Activated CD4-positive, alpha-beta T cell treated with anti-CD3 and anti-CD28 coated beads, Interleukin-2, amount 10 ng/mL, durations not matched to agents 24 days and 14 days (primary cell): ENCODE measurements at regions not wholly inside any gene's neighbourhood (a gene's known extent, or its start where the extent isn't known, plus 50 kb on each side); places are given as distances from the start of the nearest gene placed in this dataset.
A peak's percentile ranks its signal among the peaks of the same experiment; 100 is the strongest.
"Not testable (repeated sequence)": the region's sequence is repeated elsewhere in the genome, so short reads cannot be mapped to it uniquely, and the experiment has no call there.

Experiments
- DNase-seq: peaks from one replicate; pipeline ENCODE4 v3.0.0; 2022
- H3K27ac Mint-ChIP-seq: one replicate; pipeline ENCODE4 v1.8.0; 2022; ENCODE audit warnings: mild to moderate bottlenecking, mixed read lengths
- H3K27me3 Mint-ChIP-seq: one replicate; pipeline ENCODE4 v1.8.0; 2022; ENCODE audit warnings: mixed read lengths
- H3K36me3 Mint-ChIP-seq: one replicate; pipeline ENCODE4 v1.8.0; 2022; ENCODE audit warnings: low read depth, mild to moderate bottlenecking, mixed read lengths
- H3K4me1 Mint-ChIP-seq: one replicate; pipeline ENCODE4 v1.8.0; 2021; ENCODE audit warnings: mixed read lengths
- H3K4me3 Mint-ChIP-seq: one replicate; pipeline ENCODE4 v1.8.0; 2022; ENCODE audit warnings: mild to moderate bottlenecking, moderate library complexity, mixed read lengths
- H3K9me3 Mint-ChIP-seq: one replicate; pipeline ENCODE4 v1.8.0; 2021; ENCODE audit warnings: mixed read lengths
- intact Hi-C: fragments of 100-400 bp; cut with micrococcal nuclease; formaldehyde crosslinking; loops from one replicate; pipeline ENCODE4 v1.15.1; 2023

DNA sequence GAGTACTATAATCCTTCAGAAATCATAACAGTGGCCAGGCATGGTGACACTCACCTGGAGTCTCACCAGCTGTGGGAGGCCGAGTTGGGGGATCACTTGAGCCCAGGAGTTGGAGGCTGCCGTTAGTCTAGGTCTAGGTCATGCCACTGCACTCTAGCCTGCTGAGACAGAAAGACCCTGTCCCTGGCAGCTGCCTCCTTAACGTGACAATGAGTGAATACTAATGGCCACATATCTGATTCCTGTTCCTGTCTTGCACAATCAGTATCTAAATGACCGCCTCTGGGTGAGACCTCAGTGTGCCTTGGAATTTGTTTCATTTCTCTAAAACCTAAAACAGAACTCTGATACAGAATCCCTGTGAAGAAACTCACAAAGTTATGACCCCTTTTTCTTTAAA lies 131.0 kb upstream of the DAB2 start:
- peaks cover 12% of the 10 kb centered on the region for H3K27me3 Mint-ChIP-seq
- intact Hi-C loops: no loop called here
- H3K4me1 Mint-ChIP-seq: no peaks in the 10 kb centered on the region
- DNase-seq: no peak
- H3K4me3 Mint-ChIP-seq: no peak overlapping the region
- no peaks in the 10 kb centered on the region for H3K36me3 Mint-ChIP-seq
- no peak overlapping the region for H3K27ac Mint-ChIP-seq
- no peaks in the 10 kb centered on the region for H3K9me3 Mint-ChIP-seq

DNA sequence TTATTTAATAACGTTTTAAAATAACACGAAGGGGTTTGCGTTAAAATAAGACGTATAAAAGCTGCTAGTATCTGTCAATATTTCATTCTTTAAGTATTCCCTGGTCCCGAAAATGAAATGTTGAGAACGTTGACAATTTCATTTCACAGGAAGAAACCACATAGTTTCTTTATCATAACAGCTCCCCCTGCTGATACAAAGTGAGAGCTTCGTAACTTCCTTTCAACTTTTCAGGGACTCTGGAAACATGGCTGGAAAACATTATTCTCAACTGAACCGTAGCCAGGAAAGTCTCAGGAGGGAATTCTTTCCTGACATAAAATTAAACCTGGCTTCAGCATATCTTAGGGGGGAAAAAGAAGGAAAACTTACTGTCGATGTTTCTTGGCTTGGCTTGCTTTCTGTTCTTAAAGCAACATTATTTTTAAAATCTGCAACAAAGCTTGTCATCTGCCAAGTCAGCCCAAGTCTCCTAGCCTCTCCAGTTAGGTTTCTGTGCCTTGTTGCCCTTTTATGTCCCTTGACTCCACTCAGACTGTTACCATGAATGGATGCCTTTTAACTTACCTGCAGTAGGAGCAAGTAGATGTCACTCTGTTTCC lies 122.9 kb upstream of the DAB2 start:
- Mint-ChIP-seq H3K27ac (no peak overlapping the region), H3K9me3 (no peaks in the 10 kb centered on the region), H3K36me3 (no peaks in the 10 kb centered on the region), H3K4me3 (no peak overlapping the region), H3K27me3 (peaks cover 17% of the 10 kb centered on the region), H3K4me1 (peaks cover 2% of the 10 kb centered on the region)
- intact Hi-C loops: loop anchor here (1.0 to 10.0 kb wide), 3 partner anchors 171 to 393 kb away; no protein-coding TSS in a partner anchor
- peak; percentile 73 for DNase-seq

DNA sequence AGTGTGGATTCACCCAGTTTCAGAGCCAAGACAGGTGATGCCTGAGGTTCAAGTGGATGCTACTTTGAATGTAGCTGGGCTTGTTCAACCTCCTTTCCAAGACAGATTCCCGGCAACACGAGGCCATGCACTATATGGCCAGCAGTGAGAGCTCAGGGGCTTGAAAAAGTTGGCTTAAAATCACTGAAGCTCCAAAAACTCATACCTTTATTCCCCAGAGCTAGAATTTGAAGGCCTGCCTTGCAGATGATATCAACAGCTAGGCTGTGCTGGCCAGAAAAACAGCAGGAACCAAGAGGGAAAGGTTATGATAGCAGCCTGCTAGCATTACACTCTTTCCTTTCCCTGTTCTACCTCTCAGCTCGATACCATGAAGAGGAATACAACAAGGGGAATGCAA lies 120.2 kb upstream of the DAB2 start:
- no peak overlapping the region for H3K27ac Mint-ChIP-seq
- H3K27me3 Mint-ChIP-seq: peaks cover 9% of the 10 kb centered on the region
- peaks cover 2% of the 10 kb centered on the region for H3K4me1 Mint-ChIP-seq
- no peaks in the 10 kb centered on the region for H3K9me3 Mint-ChIP-seq
- intact Hi-C loops: loop anchor here (10.0 kb wide), 1 partner anchor 390 kb away; no protein-coding TSS in a partner anchor
- no peak overlapping the region for H3K4me3 Mint-ChIP-seq
- H3K36me3 Mint-ChIP-seq: no peaks in the 10 kb centered on the region
- DNase-seq: no peak

DNA sequence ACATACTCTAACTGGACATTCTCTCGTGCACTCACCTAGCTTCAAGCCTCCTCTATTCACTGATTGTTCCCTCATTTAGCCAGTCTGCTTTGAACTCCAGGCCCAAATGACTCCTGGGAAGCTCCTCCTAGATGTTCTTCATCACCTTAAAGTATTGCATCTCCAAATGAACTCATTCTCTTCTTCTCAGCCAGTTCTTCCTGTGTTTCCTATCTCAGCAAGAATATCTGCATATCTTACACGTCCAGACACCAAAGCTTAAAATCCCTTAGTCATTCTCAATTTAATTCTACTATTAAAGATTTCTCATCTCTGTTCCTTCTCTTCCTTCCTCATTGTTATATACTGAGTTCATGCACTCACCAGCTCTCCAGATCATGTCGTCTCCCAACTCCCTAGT lies 118.6 kb upstream of the DAB2 start:
- intact Hi-C loops: loop anchor here (10.0 kb wide), 1 partner anchor 389 kb away; no protein-coding TSS in a partner anchor
- Mint-ChIP-seq H3K4me3 (no peak overlapping the region), H3K9me3 (no peaks in the 10 kb centered on the region), H3K4me1 (peaks cover 2% of the 10 kb centered on the region), H3K27me3 (peaks cover 9% of the 10 kb centered on the region), H3K27ac (no peak overlapping the region), H3K36me3 (no peaks in the 10 kb centered on the region)
- DNase-seq: no peak

DNA sequence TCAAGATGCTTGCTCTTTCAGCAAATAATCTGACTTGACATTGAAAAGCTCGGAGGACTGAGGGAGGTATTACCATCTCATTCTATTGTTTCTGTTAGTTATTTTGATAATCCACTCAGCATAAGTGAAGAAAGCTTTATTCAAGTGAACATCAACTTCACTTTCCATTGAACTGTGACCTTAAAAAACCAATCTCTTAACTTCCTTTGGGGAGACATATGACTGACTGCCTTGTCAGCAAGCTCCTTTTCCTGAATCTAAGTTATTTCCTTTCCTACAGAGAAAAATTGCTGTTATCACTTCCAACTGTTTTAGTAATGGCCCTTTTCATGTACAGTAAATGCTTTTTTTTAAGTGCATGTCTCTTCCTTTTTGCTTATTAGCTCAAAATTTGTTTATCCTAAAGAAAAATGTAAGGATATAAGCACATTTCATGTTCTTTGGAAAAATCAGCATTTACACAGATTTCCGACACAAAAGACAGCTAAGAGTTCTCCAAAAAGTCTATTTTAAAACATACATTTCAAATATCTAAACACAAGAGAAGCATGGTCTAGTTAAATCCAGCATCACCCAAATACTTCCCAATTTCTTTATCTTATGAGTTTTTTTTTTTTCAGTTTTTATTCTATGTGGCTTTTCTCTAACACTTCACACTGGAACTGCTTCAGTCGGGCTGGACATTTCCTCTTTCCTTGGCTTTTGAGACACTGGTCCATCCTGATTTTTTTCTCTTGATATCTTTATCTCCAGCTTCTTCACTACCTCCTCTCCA lies 117.9 kb upstream of the DAB2 start:
- Mint-ChIP-seq H3K9me3 (no peaks in the 10 kb centered on the region), H3K36me3 (no peaks in the 10 kb centered on the region), H3K27ac (no peak overlapping the region), H3K4me1 (peaks cover 1% of the 10 kb centered on the region), H3K4me3 (no peak overlapping the region), H3K27me3 (peaks cover 11% of the 10 kb centered on the region)
- intact Hi-C loops: loop anchor here (10.0 kb wide), 1 partner anchor 388 kb away; no protein-coding TSS in a partner anchor
- no peak for DNase-seq

DNA sequence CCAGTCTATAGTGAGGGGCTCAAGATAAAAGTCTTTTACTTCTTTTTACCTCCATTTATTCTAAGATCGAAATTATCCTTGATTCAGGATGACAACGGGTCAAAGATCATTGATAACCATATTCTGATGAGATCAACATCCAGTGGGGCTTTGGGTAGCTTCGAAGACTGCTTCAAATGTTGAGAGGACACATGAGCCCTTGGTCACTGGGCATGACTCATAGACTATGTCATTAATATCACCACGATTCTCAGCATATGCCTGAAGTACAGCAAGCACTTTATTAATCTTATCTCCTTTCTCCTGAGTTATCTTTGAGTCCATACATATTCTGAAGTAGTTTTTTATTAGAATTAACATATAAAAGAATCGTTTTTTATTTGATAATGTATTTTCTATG lies 117.1 kb upstream of the DAB2 start:
- no peak for DNase-seq
- Mint-ChIP-seq H3K27me3 (peaks cover 15% of the 10 kb centered on the region), H3K4me3 (no peak overlapping the region), H3K4me1 (no peaks in the 10 kb centered on the region), H3K9me3 (no peaks in the 10 kb centered on the region), H3K27ac (no peak overlapping the region), H3K36me3 (no peaks in the 10 kb centered on the region)
- intact Hi-C loops: loop anchor here (10.0 kb wide), 1 partner anchor 387 kb away; no protein-coding TSS in a partner anchor

DNA sequence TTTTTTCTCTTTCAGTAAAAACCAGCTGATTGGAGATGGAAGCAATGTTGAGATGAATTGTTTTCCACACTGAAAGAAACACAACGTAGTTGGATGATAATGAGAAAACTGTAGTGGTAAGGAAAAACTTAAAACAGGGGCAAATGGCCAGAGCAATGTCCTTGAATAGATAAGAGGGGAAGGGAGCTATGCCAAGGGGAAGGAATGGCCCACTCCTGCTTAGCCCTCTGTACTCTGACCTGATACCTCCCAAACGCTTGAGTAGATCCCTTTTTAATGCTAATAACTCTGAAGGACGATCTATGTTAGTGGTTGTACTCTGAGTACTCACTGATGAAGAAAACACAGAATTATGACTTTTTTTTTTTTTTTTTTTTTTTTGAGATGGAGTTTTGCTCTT lies 114.7 kb upstream of the DAB2 start:
- H3K4me3 Mint-ChIP-seq: no peak overlapping the region

DNA sequence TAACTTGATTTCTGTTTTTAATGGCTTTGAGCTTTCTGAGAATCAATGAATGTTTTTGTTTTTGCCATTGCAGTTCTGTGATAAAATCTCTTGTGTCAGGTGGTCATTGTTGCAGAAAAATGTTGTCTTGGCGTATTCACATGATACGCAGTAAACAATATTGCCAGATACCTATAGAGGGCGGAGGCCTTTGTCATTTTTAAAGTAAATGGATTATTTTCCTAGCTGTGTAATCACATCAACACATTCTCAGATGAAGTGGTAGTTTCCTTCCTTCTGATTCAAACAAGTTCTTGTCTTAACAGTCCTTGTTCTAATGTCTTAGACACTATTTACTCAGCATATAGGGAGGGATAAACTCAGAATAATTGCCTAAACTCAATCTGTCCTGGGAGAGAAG lies 109.9 kb upstream of the DAB2 start:
- Mint-ChIP-seq H3K4me3 (no peak overlapping the region), H3K27me3 (peaks cover 29% of the 10 kb centered on the region), H3K9me3 (no peaks in the 10 kb centered on the region), H3K4me1 (no peaks in the 10 kb centered on the region), H3K27ac (no peak overlapping the region), H3K36me3 (no peaks in the 10 kb centered on the region)
- intact Hi-C loops: no loop called here
- DNase-seq: no peak

More for the DNA sequence above, 114.7 kb upstream of the DAB2 start:
- Mint-ChIP-seq H3K27me3 (peaks cover 9% of the 10 kb centered on the region), H3K9me3 (no peaks in the 10 kb centered on the region), H3K36me3 (no peaks in the 10 kb centered on the region), H3K4me1 (no peaks in the 10 kb centered on the region), H3K27ac (no peak overlapping the region)
- intact Hi-C loops: no loop called here
- DNase-seq: no peak

DNA sequence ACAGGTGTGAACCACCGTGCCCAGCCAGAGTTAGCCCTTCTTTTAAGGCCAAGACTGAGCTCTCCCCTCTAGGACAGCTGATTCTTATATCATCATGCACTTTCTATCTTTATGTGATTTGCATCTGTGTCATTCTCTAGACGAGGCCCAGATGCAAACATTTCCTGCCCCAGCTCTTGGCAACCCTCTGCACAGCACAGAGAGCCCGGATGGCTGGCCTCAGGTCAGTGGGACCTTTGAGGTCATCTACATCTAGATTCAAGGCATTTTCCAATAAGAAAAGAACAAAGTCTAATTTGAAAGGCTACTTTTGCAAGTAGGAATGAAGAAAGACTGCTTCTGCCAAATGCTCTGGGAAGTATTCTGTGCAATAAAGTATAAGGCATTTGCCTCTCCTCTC lies 109.0 kb upstream of the DAB2 start:
- Mint-ChIP-seq H3K9me3 (no peaks in the 10 kb centered on the region), H3K36me3 (no peaks in the 10 kb centered on the region), H3K4me1 (no peaks in the 10 kb centered on the region), H3K27ac (no peak overlapping the region), H3K4me3 (no peak overlapping the region), H3K27me3 (peaks cover 29% of the 10 kb centered on the region)
- intact Hi-C loops: no loop called here
- DNase-seq: no peak

DNA sequence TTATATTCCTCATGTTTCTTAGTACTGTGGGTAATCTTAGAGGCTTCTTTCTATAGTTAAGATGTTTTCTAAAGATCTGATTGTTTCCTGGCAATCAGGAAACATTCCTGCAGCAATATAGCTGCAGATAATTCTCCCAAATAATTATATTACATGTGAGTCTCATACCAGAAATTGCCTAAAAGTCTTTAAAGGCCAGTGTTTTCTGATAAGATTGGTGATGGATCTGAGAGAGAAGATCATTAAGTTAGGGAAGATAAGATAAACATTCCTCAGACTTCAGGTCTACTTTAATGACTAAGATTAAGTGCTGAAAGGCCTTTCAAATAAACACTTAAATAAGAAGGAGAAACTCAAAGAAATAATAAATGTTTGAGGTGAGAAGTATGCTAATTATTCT lies 107.7 kb upstream of the DAB2 start:
- Mint-ChIP-seq H3K4me3 (no peak overlapping the region), H3K36me3 (no peaks in the 10 kb centered on the region), H3K9me3 (no peaks in the 10 kb centered on the region), H3K27ac (no peak overlapping the region), H3K27me3 (peaks cover 29% of the 10 kb centered on the region), H3K4me1 (no peaks in the 10 kb centered on the region)
- intact Hi-C loops: no loop called here
- no peak for DNase-seq

DNA sequence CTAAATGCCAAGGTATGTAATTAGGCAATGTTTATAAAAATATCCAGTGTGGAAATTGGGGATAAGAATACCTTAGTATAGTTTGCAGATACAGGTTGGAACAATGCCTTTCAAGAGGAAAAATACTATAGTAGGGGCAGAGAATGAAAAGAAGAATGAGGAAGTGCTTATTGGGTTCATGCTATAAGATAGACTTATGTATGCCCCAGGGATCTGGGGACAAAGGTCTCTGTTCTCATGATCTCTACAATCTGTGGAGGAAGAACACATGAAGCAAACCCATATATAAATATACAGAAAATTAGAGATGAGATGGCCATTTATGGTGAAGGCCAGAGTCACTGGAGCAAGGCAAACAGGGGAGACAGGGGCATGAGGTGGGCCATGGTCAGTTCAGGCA lies 106.5 kb upstream of the DAB2 start:
- Mint-ChIP-seq H3K36me3 (no peaks in the 10 kb centered on the region), H3K9me3 (no peaks in the 10 kb centered on the region)

DNA sequence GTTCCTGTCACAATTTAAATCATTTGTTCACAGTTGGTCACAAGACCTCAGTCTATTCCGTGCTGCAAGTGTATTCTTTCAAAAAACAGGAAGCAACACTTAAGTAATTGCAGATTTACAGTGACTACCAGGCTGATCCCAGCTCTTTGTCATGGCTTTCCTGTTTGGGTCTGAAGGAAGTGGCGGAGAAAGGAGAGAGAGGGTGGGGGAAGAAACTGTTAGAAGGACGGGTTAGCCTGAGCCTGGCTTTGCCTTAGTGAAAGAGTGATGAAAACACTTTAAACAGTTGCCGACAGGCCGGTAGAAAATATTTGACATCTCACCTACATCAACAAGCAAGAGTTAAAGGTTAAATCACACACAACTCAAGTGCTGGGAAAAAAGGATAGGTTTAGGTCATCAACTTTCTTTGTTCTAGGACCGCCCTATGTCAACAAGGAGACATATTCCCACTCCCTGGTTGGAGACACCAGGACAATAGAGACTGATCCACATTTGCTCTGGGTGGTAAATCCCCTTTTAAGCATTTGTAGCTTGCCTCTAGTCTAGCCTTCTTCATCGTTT lies 102.2 kb upstream of the DAB2 start:
- H3K36me3 Mint-ChIP-seq: no peaks in the 10 kb centered on the region
- H3K27me3 Mint-ChIP-seq: peaks cover 25% of the 10 kb centered on the region
- intact Hi-C loops: no loop called here
- H3K4me1 Mint-ChIP-seq: no peaks in the 10 kb centered on the region
- no peak for DNase-seq
- H3K9me3 Mint-ChIP-seq: no peaks in the 10 kb centered on the region
- no peak overlapping the region for H3K27ac Mint-ChIP-seq
- no peak overlapping the region for H3K4me3 Mint-ChIP-seq

More for the DNA sequence above, 106.5 kb upstream of the DAB2 start:
- DNase-seq: no peak
- H3K27ac Mint-ChIP-seq: no peak overlapping the region
- no peaks in the 10 kb centered on the region for H3K4me1 Mint-ChIP-seq
- intact Hi-C loops: no loop called here
- peaks cover 31% of the 10 kb centered on the region for H3K27me3 Mint-ChIP-seq
- no peak overlapping the region for H3K4me3 Mint-ChIP-seq

DNA sequence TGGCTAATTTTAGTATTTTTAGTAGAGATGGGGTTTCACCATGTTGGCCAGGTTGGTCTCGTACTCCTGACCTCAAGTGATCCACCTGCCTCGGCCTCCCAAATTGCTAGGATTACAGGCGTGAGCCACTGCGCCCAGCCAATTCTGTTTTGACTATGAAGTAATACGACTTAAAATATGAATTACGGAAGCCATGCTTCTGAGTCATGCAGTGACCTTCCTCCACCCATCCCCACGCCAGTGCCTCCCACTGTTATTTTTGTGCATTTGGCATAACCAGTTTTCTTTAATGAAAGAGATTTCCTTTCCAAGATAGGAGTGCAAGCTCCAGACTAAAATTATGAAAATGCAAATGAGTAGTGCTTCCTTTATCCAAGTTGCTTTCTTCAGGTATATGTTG lies 101.0 kb upstream of the DAB2 start:
- H3K4me1 Mint-ChIP-seq, DNase-seq, H3K9me3 Mint-ChIP-seq, H3K27ac Mint-ChIP-seq, H3K36me3 Mint-ChIP-seq, H3K4me3 Mint-ChIP-seq, intact Hi-C loops: not testable (repeated sequence)
- peaks cover 19% of the 10 kb centered on the region for H3K27me3 Mint-ChIP-seq

DNA sequence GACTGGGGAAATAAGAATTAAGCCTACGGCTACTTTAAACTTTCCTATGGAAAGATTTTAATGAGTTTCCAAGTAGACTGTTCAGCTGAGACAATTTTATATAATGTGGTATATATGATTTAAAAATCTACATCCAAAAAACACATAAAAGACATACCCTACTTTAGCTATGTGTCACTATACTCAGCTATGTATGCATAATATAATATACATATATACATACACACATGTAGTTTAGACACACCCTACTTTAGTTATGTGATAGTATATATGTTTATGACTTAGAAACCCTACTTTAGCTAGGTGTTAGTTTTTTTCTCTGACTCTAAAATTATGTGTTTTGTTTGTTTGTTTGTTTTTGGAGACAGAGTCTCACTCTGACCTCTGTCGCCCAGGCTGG lies 100.5 kb upstream of the DAB2 start:
- Mint-ChIP-seq H3K36me3 (no peaks in the 10 kb centered on the region), H3K4me1 (no peaks in the 10 kb centered on the region), H3K9me3 (no peaks in the 10 kb centered on the region), H3K4me3 (no peak overlapping the region), H3K27me3 (peaks cover 16% of the 10 kb centered on the region), H3K27ac (no peak overlapping the region)
- DNase-seq: no peak
- intact Hi-C loops: no loop called here
